ENCODE measurements at regions not wholly inside any gene's neighbourhood (a gene's known extent, or its start where the extent isn't known, plus 50 kb on each side); places are given as distances from the start of the nearest gene placed in this dataset.

DNA sequence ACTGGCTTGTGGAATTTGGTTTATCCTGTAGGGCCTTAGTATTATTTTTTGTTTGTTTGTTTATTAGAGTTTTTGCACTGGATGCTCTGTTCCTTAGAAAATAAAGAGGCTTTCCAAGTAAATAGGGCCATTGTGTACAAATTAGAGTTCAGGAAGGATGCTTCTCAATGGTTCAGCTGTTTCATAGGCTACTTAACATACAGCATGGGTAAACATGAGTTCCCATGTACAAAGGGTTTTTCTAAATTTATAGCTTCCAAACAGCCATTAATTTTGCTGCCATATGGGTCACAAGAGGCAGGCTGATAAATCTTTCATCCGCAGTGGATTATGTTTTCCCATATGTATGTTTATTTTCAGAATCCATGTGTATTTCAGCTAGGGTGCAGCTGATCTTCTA is 121.6 kb upstream of the WDR11 start:
- Histone ChIP-seq H3K9me3 (ENCODE audit: severe bottlenecking) (no peaks in the 10 kb centered on the region), H3K27me3 (ENCODE audit: insufficient read depth, low read depth, severe bottlenecking) (no peaks in the 10 kb centered on the region), H3K4me3 (ENCODE audit: low read depth, low read length) (no peak overlapping the region), H3K36me3 (no peaks in the 10 kb centered on the region), H3K27ac (no peak overlapping the region)
- TF ChIP-seq, protein P1, sequence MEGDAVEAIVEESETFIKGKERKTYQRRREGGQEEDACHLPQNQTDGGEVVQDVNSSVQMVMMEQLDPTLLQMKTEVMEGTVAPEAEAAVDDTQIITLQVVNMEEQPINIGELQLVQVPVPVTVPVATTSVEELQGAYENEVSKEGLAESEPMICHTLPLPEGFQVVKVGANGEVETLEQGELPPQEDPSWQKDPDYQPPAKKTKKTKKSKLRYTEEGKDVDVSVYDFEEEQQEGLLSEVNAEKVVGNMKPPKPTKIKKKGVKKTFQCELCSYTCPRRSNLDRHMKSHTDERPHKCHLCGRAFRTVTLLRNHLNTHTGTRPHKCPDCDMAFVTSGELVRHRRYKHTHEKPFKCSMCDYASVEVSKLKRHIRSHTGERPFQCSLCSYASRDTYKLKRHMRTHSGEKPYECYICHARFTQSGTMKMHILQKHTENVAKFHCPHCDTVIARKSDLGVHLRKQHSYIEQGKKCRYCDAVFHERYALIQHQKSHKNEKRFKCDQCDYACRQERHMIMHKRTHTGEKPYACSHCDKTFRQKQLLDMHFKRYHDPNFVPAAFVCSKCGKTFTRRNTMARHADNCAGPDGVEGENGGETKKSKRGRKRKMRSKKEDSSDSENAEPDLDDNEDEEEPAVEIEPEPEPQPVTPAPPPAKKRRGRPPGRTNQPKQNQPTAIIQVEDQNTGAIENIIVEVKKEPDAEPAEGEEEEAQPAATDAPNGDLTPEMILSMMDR (IDR thresholded peaks at IDR 0.05; ENCODE audit: low read depth, low read length) = no peak
- DNase-seq = no peak

DNA sequence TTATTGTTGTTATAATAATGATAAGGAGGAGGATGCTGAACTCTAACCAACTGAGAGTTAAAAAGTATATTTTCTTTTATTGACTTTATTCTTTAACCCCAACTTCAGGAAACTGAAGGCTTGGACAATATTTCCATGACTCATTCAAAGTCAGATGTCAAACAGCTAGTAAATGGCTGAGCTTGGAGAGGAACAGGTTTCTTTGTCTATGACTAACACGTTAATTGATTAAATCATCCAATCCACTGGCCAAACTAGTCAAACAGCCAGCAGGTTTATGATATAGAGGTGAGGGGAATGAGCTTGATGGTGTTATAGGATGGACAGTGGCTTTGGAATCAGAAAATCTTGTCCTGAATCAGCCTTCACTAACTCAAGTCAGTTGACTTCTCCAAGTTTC is 119.1 kb upstream of the WDR11 start:
- DNase-seq = no peak
- Histone ChIP-seq H3K36me3 (no peaks in the 10 kb centered on the region), H3K9me3 (ENCODE audit: severe bottlenecking) (no peaks in the 10 kb centered on the region), H3K27ac (no peak overlapping the region), H3K4me3 (ENCODE audit: low read depth, low read length) (no peak overlapping the region), H3K27me3 (ENCODE audit: insufficient read depth, low read depth, severe bottlenecking) (no peaks in the 10 kb centered on the region)
- TF ChIP-seq, protein P1 (IDR thresholded peaks at IDR 0.05; ENCODE audit: low read depth, low read length) = no peak

DNA sequence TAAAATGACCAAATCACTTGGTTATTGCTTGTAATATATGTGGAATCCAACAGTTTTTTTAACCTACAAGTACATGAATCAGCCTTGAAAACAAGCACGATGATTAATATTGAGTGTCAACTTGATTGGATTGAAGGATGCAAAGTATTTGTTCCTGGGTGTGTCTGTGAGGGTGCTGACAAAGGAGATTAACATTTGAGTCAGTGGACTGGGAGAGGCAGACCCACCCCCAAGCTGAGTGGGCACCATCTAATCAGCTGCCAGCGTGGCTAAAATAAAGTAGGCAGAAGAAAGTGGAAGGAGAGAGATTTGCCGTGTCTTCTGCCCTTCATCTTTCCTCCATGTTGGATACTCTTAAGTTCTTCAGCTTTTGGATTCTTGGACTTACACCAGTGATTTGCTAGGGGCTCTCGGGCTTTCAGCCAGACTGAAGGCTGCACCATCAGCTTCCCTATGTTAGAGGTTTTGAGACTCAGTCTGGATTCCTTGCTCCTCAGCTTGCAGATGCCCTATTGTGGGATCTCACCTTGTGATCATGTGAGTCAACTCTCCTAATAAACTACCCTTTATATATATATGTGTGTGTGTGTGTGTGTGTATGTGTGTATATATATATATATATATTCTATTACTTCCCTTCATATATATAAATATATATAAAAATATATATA is 118.4 kb upstream of the WDR11 start:
- H3K27ac ChIP-seq = no peak overlapping the region
- TF ChIP-seq, protein P1 (IDR thresholded peaks at IDR 0.05; ENCODE audit: low read depth, low read length) = no peak
- H3K4me3 ChIP-seq (ENCODE audit: low read depth, low read length) = no peak overlapping the region
- no peak for DNase-seq
- no peaks in the 10 kb centered on the region for H3K9me3 ChIP-seq (ENCODE audit: severe bottlenecking)
- no peaks in the 10 kb centered on the region for H3K36me3 ChIP-seq
- no peaks in the 10 kb centered on the region for H3K27me3 ChIP-seq (ENCODE audit: insufficient read depth, low read depth, severe bottlenecking)

DNA sequence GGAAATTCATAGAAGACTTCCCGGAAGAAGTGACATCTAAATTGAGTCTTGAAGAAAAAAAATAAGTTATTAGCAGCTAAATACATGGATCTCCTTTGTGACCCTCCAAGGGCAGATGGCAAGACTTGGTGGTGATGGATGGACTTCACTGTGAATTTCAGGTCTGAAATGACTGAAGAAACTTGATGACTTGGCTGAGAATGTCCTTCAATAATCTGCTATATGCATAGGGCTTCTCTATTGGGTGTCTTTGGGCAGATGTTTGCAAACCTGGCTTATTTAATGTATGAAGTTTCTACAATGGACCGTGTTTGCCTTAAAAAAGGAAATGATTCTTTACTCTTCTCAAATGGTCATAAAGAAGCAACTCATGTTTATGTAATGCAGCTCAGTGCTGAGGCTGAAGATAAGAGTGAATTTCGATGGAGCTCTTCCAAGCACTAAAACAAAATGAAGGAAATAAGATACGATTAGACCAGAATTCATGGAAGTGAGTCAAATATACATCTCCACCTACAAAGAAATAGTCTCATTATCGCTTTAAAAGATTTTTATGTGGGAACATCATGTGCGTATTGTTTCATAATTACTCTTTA is 116.6 kb upstream of the WDR11 start:
- no peak overlapping the region for H3K4me3 ChIP-seq (ENCODE audit: low read depth, low read length)
- TF ChIP-seq, protein P1 (IDR thresholded peaks at IDR 0.05; ENCODE audit: low read depth, low read length) = no peak
- no peak for DNase-seq
- no peaks in the 10 kb centered on the region for H3K27me3 ChIP-seq (ENCODE audit: insufficient read depth, low read depth, severe bottlenecking)
- no peak overlapping the region for H3K27ac ChIP-seq
- no peaks in the 10 kb centered on the region for H3K9me3 ChIP-seq (ENCODE audit: severe bottlenecking)
- no peaks in the 10 kb centered on the region for H3K36me3 ChIP-seq

DNA sequence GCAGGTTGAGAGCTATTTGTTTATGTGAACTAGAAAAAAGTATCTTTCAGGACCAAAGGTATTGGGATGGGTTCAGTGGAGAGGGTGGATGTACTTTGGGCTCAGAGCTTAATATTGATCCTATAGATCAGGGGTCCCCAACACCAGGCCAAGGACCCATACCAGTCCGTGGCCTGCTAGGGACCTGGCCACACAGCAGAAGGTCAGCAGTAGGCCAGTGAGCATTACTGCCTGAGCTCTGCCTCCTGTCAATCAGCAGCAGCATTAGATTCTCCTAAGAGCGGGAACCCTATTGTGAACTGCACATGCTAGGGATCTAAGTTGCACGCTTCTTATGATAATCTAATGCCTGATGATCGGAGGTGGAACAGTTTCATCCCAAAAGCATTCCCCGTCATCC is 115.8 kb upstream of the WDR11 start:
- Histone ChIP-seq H3K36me3 (no peaks in the 10 kb centered on the region), H3K9me3 (ENCODE audit: severe bottlenecking) (no peaks in the 10 kb centered on the region), H3K4me3 (ENCODE audit: low read depth, low read length) (no peak overlapping the region), H3K27me3 (ENCODE audit: insufficient read depth, low read depth, severe bottlenecking) (no peaks in the 10 kb centered on the region), H3K27ac (no peak overlapping the region)
- TF ChIP-seq, protein P1 (IDR thresholded peaks at IDR 0.05; ENCODE audit: low read depth, low read length) = no peak
- DNase-seq = no peak
